ENCODE measurements at regions not wholly inside any gene's neighbourhood (a gene's known extent, or its start where the extent isn't known, plus 50 kb on each side); places are given as distances from the start of the nearest gene placed in this dataset.

DNA sequence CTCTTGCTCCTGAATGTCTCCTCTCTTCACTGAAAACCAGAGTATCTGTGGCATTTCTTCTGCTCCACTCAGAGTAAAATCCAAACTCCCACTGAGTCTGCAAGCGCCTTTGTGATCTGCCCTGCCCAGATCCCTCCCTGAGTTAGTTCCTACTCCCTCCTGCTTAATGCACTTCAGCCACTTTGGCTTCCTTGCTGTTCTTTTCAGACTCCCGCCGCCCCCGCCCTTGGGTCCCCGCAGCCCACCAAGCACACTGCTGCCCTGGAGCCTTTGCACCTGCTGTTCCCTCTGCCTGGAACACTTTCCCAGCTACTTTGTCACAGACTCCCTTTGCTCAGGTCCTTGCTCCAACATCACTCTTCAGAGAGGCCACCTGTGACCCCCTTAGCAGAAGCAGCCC lies 127.2 kb upstream of the SLC25A48 start:
- H3K4me3 ChIP-seq (replicated peaks; ENCODE audit: low read depth, low read length) = no peak overlapping the region
- no peak for DNase-seq (ENCODE audit: extremely low read depth, low read depth)
- TF ChIP-seq, protein P1, sequence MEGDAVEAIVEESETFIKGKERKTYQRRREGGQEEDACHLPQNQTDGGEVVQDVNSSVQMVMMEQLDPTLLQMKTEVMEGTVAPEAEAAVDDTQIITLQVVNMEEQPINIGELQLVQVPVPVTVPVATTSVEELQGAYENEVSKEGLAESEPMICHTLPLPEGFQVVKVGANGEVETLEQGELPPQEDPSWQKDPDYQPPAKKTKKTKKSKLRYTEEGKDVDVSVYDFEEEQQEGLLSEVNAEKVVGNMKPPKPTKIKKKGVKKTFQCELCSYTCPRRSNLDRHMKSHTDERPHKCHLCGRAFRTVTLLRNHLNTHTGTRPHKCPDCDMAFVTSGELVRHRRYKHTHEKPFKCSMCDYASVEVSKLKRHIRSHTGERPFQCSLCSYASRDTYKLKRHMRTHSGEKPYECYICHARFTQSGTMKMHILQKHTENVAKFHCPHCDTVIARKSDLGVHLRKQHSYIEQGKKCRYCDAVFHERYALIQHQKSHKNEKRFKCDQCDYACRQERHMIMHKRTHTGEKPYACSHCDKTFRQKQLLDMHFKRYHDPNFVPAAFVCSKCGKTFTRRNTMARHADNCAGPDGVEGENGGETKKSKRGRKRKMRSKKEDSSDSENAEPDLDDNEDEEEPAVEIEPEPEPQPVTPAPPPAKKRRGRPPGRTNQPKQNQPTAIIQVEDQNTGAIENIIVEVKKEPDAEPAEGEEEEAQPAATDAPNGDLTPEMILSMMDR (IDR thresholded peaks at IDR 0.05; ENCODE audit: low read depth, low read length, missing control alignments) = no peak

DNA sequence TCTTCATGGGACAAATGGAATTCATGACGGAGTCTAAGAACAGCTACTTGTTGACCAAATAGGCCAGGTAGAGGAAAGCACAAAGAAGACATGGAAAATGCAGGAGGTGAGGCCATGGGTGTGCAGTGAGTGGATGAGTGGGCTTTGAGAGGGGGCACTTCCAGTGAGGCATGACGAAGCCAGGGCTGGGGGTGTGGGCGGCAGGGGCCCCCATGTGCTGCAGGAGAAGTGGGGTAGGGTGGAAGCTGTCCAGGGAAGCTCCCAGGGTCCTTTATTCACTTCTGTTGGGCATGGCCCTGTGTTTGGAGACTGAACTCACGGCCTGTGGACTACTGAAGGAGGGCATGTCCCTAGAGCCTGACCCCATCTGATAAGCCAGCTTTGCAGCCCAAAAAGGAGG lies 127.6 kb upstream of the SLC25A48 start:
- TF ChIP-seq, protein P1 (IDR thresholded peaks at IDR 0.05; ENCODE audit: low read depth, low read length, missing control alignments) = no peak
- DNase-seq (ENCODE audit: extremely low read depth, low read depth) = no peak
- no peak overlapping the region for H3K4me3 ChIP-seq (replicated peaks; ENCODE audit: low read depth, low read length)

DNA sequence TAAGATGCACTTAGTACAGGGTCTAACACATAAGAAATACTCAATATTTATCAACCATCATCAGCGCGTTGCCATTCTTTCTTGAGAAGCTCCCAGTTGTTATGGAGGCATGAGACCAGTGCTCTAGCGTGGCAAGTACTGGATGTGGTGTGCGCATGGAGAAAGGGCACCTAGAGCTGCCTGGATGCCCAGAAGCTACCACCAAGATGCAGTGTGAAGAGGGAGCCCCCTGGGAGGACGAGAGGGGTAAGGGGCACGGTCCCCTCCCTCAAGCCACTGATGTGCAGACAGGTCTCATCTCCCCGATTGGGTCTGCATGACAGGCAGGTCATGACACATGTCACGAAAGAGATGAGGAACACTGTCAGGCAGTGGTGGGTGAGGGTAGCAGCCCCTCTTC lies 127.7 kb upstream of the CXCL14 start:
- H3K4me3 ChIP-seq (replicated peaks; ENCODE audit: low read depth, low read length) = no peak overlapping the region
- DNase-seq (ENCODE audit: extremely low read depth, low read depth) = no peak
- TF ChIP-seq, protein P1 (IDR thresholded peaks at IDR 0.05; ENCODE audit: low read depth, low read length, missing control alignments) = no peak

DNA sequence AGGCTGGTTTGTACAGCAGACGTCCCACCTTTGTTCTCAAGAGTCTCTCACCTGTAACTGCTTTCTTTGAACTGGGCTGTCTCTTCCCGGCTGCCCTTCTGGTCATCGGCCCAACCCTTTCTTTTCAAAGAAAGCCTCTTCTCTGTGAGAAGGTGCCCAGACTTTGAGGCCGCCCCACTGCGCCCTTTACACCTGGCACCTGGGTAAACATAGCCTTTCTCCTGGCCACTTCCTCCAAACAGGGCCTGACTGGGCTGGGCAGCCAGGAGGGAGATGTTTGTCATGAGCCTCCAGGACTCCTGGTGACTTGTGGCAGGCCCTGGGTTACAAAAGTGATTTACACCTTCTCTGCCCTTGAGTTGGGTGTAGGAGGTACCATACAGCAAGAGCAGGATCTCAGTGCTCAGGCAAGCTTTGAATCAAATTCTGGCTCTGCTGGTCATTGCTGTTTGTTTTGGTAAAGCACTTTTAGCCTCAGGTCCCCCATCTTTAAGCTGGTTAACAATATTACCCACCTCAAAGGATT lies 127.2 kb upstream of the CXCL14 start:
- H3K4me3 ChIP-seq (replicated peaks; ENCODE audit: low read depth, low read length) = no peak overlapping the region
- TF ChIP-seq, protein P1 (IDR thresholded peaks at IDR 0.05; ENCODE audit: low read depth, low read length, missing control alignments) = no peak
- DNase-seq (ENCODE audit: extremely low read depth, low read depth) = no peak

DNA sequence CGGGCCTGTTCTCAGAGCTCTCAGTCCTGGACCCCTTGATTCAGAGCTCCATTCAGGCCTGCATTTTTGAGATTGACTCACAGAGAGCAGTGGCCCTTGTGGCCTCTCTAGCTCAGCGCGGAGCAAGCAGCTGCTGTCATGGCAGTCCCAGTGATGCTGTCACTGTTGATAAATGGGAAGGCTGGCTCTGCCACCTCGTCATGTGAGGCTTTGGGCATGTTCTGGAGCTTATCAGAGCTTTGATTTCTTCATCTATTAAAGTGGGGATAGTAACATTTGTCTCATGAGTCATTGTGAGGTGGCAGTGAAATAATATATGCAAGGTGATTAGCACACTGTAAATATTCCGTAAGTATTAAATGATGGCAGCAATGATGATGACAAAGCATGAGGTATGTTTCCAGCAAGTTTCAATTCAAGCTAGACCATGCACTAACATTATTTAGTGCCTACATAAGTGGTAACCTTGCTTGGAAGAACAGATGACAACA lies 126.4 kb upstream of the CXCL14 start:
- no peak for DNase-seq (ENCODE audit: extremely low read depth, low read depth)
- TF ChIP-seq, protein P1 (IDR thresholded peaks at IDR 0.05; ENCODE audit: low read depth, low read length, missing control alignments) = no peak
- no peak overlapping the region for H3K4me3 ChIP-seq (replicated peaks; ENCODE audit: low read depth, low read length)

DNA sequence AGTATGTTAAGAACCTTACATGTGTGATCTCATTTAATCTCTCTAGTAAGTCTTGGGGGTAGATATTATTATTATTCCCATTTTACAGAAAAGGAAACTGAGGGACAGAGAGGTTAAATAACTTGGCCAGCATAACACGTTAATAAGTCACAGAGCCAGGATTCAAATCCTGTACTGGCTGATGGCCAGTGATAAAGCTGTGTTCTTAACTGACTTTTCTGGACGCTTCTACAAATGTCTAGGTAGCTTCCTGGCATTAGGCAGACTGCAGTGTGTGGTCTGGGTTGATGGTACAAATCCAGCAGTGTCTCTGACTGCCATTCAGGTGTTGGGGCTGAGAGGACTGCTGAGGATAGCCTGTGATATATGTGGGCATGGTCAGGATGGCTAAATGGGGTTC lies 125.8 kb upstream of the CXCL14 start:
- TF ChIP-seq, protein P1 (IDR thresholded peaks at IDR 0.05; ENCODE audit: low read depth, low read length, missing control alignments) = no peak
- DNase-seq (ENCODE audit: extremely low read depth, low read depth) = no peak
- H3K4me3 ChIP-seq (replicated peaks; ENCODE audit: low read depth, low read length) = no peak overlapping the region

DNA sequence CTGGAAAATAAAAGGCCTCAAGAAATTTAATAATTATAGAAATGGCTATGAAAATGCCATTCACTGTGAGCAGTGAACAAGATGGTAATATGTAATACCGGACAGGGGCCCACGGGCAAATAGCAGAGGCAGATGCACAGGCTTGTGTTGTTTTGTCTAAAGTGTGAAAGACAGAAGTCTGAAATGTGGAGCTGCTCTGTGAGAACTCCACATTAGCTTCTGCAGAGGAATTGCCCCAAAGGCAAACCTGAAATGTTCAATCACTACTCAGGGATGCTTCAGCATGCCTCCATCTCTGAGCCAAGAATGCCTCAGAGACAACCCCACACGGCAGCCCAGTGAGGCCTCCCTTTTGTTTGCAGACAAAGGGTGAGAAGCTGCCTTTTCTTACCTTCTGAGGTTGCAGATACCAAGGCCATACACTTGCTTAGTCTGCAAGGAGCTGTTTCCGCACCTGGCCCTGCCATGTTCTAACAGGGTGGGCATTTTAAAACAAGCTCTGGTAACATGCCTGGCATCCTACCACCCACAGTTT lies 124.3 kb upstream of the CXCL14 start:
- no peak for DNase-seq (ENCODE audit: extremely low read depth, low read depth)
- TF ChIP-seq, protein P1 (IDR thresholded peaks at IDR 0.05; ENCODE audit: low read depth, low read length, missing control alignments) = no peak

More for the DNA sequence above, 124.3 kb upstream of the CXCL14 start:
- H3K4me3 ChIP-seq (replicated peaks; ENCODE audit: low read depth, low read length) = no peak overlapping the region
